Common myeloid progenitor, CD34-positive (primary cell): ENCODE measurements at regions not wholly inside any gene's neighbourhood (a gene's known extent, or its start where the extent isn't known, plus 50 kb on each side); places are given as distances from the start of the nearest gene placed in this dataset.

Experiments used
- CTCF ChIA-PET: fragments of 350-600 bp; sonication (Branson Sonifier 250); formaldehyde crosslinking; loops from one replicate; lab custom pipeline; 2021; ENCODE audit warnings: antibody characterized with exemption; lab: Charles Lee
- POLR2A ChIA-PET: fragments of 350-600 bp; sonication (Branson Sonifier 250); formaldehyde crosslinking; loops from one replicate; lab custom pipeline; 2021; ENCODE audit warnings: antibody characterized with exemption; lab: Charles Lee
- DNase-seq, 3 donors: peaks; one replicate each; pipeline versions ENCODE4 v3.0.0 to v3.0.0-alpha.2; 2013
- H3K27ac ChIP-seq, 2 experiments: 1 replicate in 1 of 2; 2 replicates in 1 of 2; pipeline ENCODE4 v1.7.0; 2013; ENCODE audit warnings: inconsistent platforms in 2 of 2, low read length in 2 of 2, mild to moderate bottlenecking in 2 of 2, low read depth in 1 of 2, moderate library complexity in 1 of 2; ENCODE audit not compliant: severe bottlenecking in 2 of 2, insufficient read depth in 1 of 2, poor library complexity in 1 of 2
- H3K27me3 ChIP-seq, 5 experiments: replicated peaks in 2 of 5; 1 replicate in 3 of 5; 2 replicates in 2 of 5; pipeline versions ENCODE4 v1.6.1 to v1.7.0; 2013; ENCODE audit warnings: low read length in 4 of 5, mild to moderate bottlenecking in 2 of 5, moderate library complexity in 2 of 5, inconsistent platforms in 1 of 5; ENCODE audit not compliant: insufficient read depth in 5 of 5, control insufficient read depth in 4 of 5
- H3K36me3 ChIP-seq, 4 experiments: 1 replicate in 2 of 4; 2 replicates in 2 of 4; pipeline versions ENCODE4 v1.6.1 to v1.7.0; 2013; ENCODE audit warnings: low read length in 3 of 4, control low read depth in 1 of 4, mild to moderate bottlenecking in 1 of 4; ENCODE audit not compliant: control insufficient read depth in 4 of 4, insufficient read depth in 4 of 4
- H3K4me1 ChIP-seq, 4 experiments: 1 replicate in 3 of 4; 2 replicates in 1 of 4; pipeline versions ENCODE4 v1.6.1 to v1.7.1; 2013; ENCODE audit warnings: low read length in 3 of 4, mild to moderate bottlenecking in 3 of 4, control low read depth in 1 of 4, inconsistent platforms in 1 of 4, moderate library complexity in 1 of 4; ENCODE audit not compliant: control insufficient read depth in 4 of 4, insufficient read depth in 4 of 4; ENCODE audit errors: control extremely low read depth in 1 of 4
- H3K4me3 ChIP-seq, 7 experiments: 1 replicate in 4 of 7; 2 replicates in 3 of 7; pipeline versions ENCODE4 v1.5.1 to v1.7.0; 2013; ENCODE audit warnings: mild to moderate bottlenecking in 7 of 7, low read length in 6 of 7, moderate library complexity in 6 of 7, inconsistent platforms in 2 of 7, low read depth in 2 of 7, control low read depth in 1 of 7; ENCODE audit not compliant: insufficient read depth in 4 of 7, control insufficient read depth in 1 of 7; ENCODE audit errors: extremely low read depth in 1 of 7
- H3K9me3 ChIP-seq, 5 experiments: 1 replicate in 4 of 5; 2 replicates in 1 of 5; pipeline versions ENCODE4 v1.6.1 to v1.7.1; 2013; ENCODE audit warnings: low read length in 4 of 5, mild to moderate bottlenecking in 2 of 5, inconsistent platforms in 1 of 5, low read depth in 1 of 5, moderate library complexity in 1 of 5; ENCODE audit not compliant: control insufficient read depth in 4 of 5, insufficient read depth in 2 of 5; ENCODE audit errors: control extremely low read depth in 1 of 5
- WGBS: methylation state at CpG from one replicate; pipeline ENCODE4 v1.1.5; 2013; ENCODE audit not compliant: insufficient coverage; 5-methylcytosine and 5-hydroxymethylcytosine counted together

- H3K36me3 ChIP-seq: no peaks in the 10 kb centered on the region
- ChIA-PET CTCF (no interaction called here), POLR2A (no interaction called here)
- 97% methylated on average over 11 of the region's 11 CpGs for WGBS
- no peaks in the 10 kb centered on the region for H3K27me3 ChIP-seq
- H3K4me3 ChIP-seq: no peak overlapping the region
- H3K9me3 ChIP-seq: no peaks in the 10 kb centered on the region
- DNase-seq: no peak
- H3K4me1 ChIP-seq: no peaks in the 10 kb centered on the region
- no peak overlapping the region for H3K27ac ChIP-seq
Observed at GRCh38 chr11:115049796-115050195, 371.5 kb downstream of the NXPE2 start.

GRCh38 chr11:115050756-115051155 is 372.4 kb downstream of the NXPE2 start:
- Histone ChIP-seq H3K27ac (no peak overlapping the region), H3K9me3 (peaks cover 0 to 6% (median 0%) of the 10 kb centered on the region in 5 experiments), H3K27me3 (no peaks in the 10 kb centered on the region), H3K36me3 (no peaks in the 10 kb centered on the region), H3K4me3 (no peak overlapping the region), H3K4me1 (no peaks in the 10 kb centered on the region)
- CTCF ChIA-PET: no interaction called here
- WGBS: 42% methylated on average over 6 of the region's 6 CpGs
- POLR2A ChIA-PET: no interaction called here
- no peak for DNase-seq

GRCh38 chr11:115051938-115052590 is 373.7 kb downstream of the NXPE2 start:
- Histone ChIP-seq H3K36me3 (no peaks in the 10 kb centered on the region), H3K27ac (no peak overlapping the region), H3K9me3 (peaks cover 2 to 17% (median 3%) of the 10 kb centered on the region in 5 experiments), H3K4me1 (no peaks in the 10 kb centered on the region), H3K27me3 (no peaks in the 10 kb centered on the region), H3K4me3 (no peak overlapping the region)
- 87% methylated on average over 6 of the region's 6 CpGs for WGBS
- POLR2A ChIA-PET: interaction anchor here (1.3 kb wide), 1 partner anchor 8 kb away, joined by 4 read pairs; no protein-coding TSS in a partner anchor
- CTCF ChIA-PET: no interaction called here
- DNase-seq: no peak

- 88% methylated on average over 9 of the region's 9 CpGs for WGBS
- CTCF ChIA-PET: no interaction called here
- no peak overlapping the region for H3K4me3 ChIP-seq
- H3K27ac ChIP-seq: no peak overlapping the region
- POLR2A ChIA-PET: interaction anchor here (1.3 kb wide), 1 partner anchor 9 kb away, joined by 4 read pairs; no protein-coding TSS in a partner anchor
- H3K4me1 ChIP-seq: no peaks in the 10 kb centered on the region
- H3K9me3 ChIP-seq: peaks cover 2 to 21% (median 3%) of the 10 kb centered on the region in 5 experiments
- DNase-seq: no peak
- no peaks in the 10 kb centered on the region for H3K27me3 ChIP-seq
- H3K36me3 ChIP-seq: no peaks in the 10 kb centered on the region
Observed at GRCh38 chr11:115052601-115053000, 374.3 kb downstream of the NXPE2 start.

- CTCF ChIA-PET: no interaction called here
- Histone ChIP-seq H3K4me1 (no peaks in the 10 kb centered on the region), H3K4me3 (no peak overlapping the region), H3K27ac (no peak overlapping the region), H3K36me3 (no peaks in the 10 kb centered on the region), H3K9me3 (peaks cover 2 to 21% (median 3%) of the 10 kb centered on the region in 5 experiments), H3K27me3 (no peaks in the 10 kb centered on the region)
- 95% methylated on average over 7 of the region's 13 CpGs for WGBS
- POLR2A ChIA-PET: no interaction called here
- no peak for DNase-seq
Observed at GRCh38 chr11:115054570-115055538, 376.5 kb downstream of the NXPE2 start.

GRCh38 chr11:115056514-115056913 is 378.2 kb downstream of the NXPE2 start:
- Histone ChIP-seq H3K36me3 (no peaks in the 10 kb centered on the region), H3K27me3 (no peaks in the 10 kb centered on the region), H3K27ac (no peak overlapping the region), H3K4me1 (no peaks in the 10 kb centered on the region), H3K9me3 (peaks cover 2 to 21% (median 3%) of the 10 kb centered on the region in 5 experiments), H3K4me3 (no peak overlapping the region)
- no peak for DNase-seq
- ChIA-PET POLR2A (no interaction called here), CTCF (no interaction called here)

GRCh38 chr11:115060840-115061239 is 382.5 kb downstream of the NXPE2 start:
- H3K4me3 ChIP-seq: no peak overlapping the region
- 33% methylated on average over 1 of the region's 4 CpGs for WGBS
- H3K4me1 ChIP-seq: no peaks in the 10 kb centered on the region
- CTCF ChIA-PET: no interaction called here
- DNase-seq: no peak
- POLR2A ChIA-PET: no interaction called here
- H3K27me3 ChIP-seq: no peaks in the 10 kb centered on the region
- H3K27ac ChIP-seq: no peak overlapping the region
- peaks cover under 1 to 18% (median 2%) of the 10 kb centered on the region in 5 experiments for H3K9me3 ChIP-seq
- H3K36me3 ChIP-seq: no peaks in the 10 kb centered on the region
